ENCODE measurements at regions not wholly inside any gene's neighbourhood (a gene's known extent, or its start where the extent isn't known, plus 50 kb on each side); places are given as distances from the start of the nearest gene placed in this dataset.

GRCh38 chr2:188079196-188079595 lies 212.5 kb upstream of the GULP1 start:
- TF ChIP-seq TCF4 (CRISPR knock-in tag; IDR thresholded peaks at IDR 0.05; ENCODE audit: borderline replicate concordance): no peak
- TF ChIP-seq GLIS3 (CRISPR knock-in tag; IDR thresholded peaks at IDR 0.05): no peak
- TF ChIP-seq ZFP3 (CRISPR knock-in tag; IDR thresholded peaks at IDR 0.05): no peak
- TF ChIP-seq ZNF8 (CRISPR knock-in tag; IDR thresholded peaks at IDR 0.05): no peak

All from SK-N-SH treated with all-trans-retinoic acid at 6 μM for 48 hours (cell line).